ENCODE measurements at regions not wholly inside any gene's neighbourhood (a gene's known extent, or its start where the extent isn't known, plus 50 kb on each side); places are given as distances from the start of the nearest gene placed in this dataset.

DNA sequence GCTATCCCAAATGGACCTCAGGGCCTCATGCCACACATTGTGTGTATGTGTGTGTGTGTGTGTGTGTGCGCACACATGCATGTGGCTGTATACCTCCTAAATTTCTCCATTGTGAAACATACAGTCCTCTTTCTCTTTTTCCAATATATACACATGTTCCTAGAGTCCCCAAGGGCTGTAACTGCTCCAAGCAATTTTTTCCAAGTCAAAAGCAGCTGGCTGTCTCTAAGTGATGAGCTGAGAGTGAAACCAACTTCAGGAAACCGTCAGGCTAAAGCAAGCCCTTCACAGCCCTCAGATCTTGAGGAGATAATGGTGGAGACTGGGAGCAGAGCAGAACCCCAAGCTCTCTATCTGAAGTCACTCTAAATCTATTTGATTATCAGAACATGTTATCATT, 496.1 kb upstream of the DIPK2B start:
- no peak overlapping the region for H3K4me3 ChIP-seq (ENCODE audit: low read depth, low read length)
- DNase-seq (ENCODE audit: low read depth) = no peak
- no peaks in the 10 kb centered on the region for H3K27me3 ChIP-seq (ENCODE audit: control insufficient read depth, insufficient read depth, low read length)
- TF ChIP-seq, protein P1, sequence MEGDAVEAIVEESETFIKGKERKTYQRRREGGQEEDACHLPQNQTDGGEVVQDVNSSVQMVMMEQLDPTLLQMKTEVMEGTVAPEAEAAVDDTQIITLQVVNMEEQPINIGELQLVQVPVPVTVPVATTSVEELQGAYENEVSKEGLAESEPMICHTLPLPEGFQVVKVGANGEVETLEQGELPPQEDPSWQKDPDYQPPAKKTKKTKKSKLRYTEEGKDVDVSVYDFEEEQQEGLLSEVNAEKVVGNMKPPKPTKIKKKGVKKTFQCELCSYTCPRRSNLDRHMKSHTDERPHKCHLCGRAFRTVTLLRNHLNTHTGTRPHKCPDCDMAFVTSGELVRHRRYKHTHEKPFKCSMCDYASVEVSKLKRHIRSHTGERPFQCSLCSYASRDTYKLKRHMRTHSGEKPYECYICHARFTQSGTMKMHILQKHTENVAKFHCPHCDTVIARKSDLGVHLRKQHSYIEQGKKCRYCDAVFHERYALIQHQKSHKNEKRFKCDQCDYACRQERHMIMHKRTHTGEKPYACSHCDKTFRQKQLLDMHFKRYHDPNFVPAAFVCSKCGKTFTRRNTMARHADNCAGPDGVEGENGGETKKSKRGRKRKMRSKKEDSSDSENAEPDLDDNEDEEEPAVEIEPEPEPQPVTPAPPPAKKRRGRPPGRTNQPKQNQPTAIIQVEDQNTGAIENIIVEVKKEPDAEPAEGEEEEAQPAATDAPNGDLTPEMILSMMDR (IDR thresholded peaks at IDR 0.05; ENCODE audit: insufficient read depth, low read length, poor library complexity, severe bottlenecking) = no peak
- no peaks in the 10 kb centered on the region for H3K36me3 ChIP-seq (ENCODE audit: control insufficient read depth, insufficient read depth, low read length)

DNA sequence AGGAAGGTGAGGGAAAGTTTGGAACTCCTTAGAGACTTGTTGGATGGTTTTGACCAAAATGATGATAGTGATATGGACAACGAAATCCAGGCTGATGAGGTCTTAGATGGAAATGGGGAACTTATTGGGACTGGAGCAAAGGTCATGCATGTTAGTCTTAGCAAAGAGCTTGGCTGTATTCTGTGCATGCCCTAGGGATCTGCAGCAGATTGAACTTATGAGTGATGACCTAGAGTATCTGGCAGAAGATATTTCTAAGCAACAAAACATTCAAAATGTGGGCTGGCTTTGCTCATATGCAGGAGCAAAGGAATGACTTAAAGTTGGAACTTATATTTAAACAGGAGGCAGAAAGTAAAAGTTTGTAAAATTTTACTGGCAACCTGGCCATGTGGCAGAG, 489.3 kb upstream of the DIPK2B start:
- TF ChIP-seq, protein P1 (IDR thresholded peaks at IDR 0.05; ENCODE audit: insufficient read depth, low read length, poor library complexity, severe bottlenecking) = no peak
- no peak for DNase-seq (ENCODE audit: low read depth)
- H3K27me3 ChIP-seq (ENCODE audit: control insufficient read depth, insufficient read depth, low read length) = no peaks in the 10 kb centered on the region
- H3K36me3 ChIP-seq (ENCODE audit: control insufficient read depth, insufficient read depth, low read length) = no peaks in the 10 kb centered on the region
- H3K4me3 ChIP-seq (ENCODE audit: low read depth, low read length) = no peak overlapping the region

DNA sequence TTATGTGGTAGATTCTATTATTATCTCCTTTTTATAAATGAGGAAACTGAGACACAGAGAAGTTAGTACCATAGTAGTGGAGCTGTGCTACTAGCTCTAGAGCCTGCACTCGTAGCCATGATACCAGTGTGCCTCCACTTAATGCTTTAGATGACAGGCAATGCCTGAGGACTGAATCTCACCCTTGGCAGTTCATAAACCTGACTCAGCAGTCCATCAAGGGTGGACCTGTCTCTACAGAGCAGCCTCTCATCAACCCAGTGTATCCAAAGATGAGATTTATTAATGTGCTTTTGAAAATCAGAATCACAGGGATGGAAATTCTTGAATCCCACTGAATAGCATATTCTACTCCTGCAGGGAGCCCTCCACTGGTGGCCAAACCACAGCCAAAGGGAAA, 483.2 kb upstream of the DIPK2B start:
- TF ChIP-seq, protein P1 (IDR thresholded peaks at IDR 0.05; ENCODE audit: insufficient read depth, low read length, poor library complexity, severe bottlenecking) = no peak
- DNase-seq (ENCODE audit: low read depth) = no peak
- Histone ChIP-seq H3K4me3 (ENCODE audit: low read depth, low read length) (no peak overlapping the region), H3K27me3 (ENCODE audit: control insufficient read depth, insufficient read depth, low read length) (no peaks in the 10 kb centered on the region), H3K36me3 (ENCODE audit: control insufficient read depth, insufficient read depth, low read length) (no peaks in the 10 kb centered on the region)

DNA sequence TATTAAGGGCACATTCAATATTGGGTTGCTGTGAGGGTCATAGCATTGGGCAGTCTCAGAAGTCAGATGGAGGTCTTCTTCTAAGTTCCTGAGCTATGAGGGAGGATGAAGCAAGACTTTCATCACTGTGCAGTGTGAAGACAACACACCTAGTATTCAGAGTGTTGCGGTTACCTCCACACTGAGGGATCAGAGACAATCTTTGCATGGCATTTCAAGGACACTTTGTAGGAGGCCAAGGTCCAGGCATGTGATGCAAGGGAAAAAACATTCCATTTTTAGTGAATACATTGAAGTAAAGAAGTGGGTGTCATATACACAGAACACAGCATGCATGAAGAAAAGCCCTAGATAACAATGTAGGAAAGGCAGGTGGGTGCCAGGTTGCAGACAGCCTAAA, 481.2 kb upstream of the DIPK2B start:
- H3K36me3 ChIP-seq (ENCODE audit: control insufficient read depth, insufficient read depth, low read length) = no peaks in the 10 kb centered on the region
- TF ChIP-seq, protein P1 (IDR thresholded peaks at IDR 0.05; ENCODE audit: insufficient read depth, low read length, poor library complexity, severe bottlenecking) = no peak
- no peak for DNase-seq (ENCODE audit: low read depth)
- no peaks in the 10 kb centered on the region for H3K27me3 ChIP-seq (ENCODE audit: control insufficient read depth, insufficient read depth, low read length)
- H3K4me3 ChIP-seq (ENCODE audit: low read depth, low read length) = no peak overlapping the region

DNA sequence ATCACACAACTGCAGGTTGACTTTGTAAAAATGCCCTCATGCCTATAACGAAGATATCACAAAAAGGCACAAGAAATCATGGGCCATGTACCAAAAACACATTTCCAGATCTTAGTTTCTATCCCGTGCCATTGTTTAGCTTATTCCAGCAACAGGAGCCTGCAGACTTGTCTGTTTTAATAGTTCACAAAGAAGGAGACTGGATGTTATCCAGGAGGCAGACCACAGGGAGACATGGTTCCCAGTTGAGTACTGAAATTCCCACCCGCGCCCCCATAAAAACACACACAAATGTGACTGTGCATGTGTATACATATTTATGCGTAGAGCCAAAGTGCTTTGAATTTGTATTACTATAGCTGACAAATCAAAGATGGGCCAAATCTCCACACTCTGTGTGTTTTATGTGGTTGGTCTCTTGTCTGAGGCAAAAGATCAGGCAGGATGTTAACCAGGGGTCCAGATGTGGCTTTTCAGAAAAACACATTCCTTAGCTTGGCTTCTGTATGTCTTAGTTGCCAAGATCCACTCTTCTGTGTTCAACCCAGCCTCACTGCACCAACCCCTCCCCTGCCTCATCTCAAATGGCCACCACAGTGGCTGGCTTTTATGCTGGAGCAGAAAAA, 469.2 kb upstream of the DIPK2B start:
- Histone ChIP-seq H3K36me3 (ENCODE audit: control insufficient read depth, insufficient read depth, low read length) (no peaks in the 10 kb centered on the region), H3K27me3 (ENCODE audit: control insufficient read depth, insufficient read depth, low read length) (no peaks in the 10 kb centered on the region), H3K4me3 (ENCODE audit: low read depth, low read length) (no peak overlapping the region)
- TF ChIP-seq, protein P1 (IDR thresholded peaks at IDR 0.05; ENCODE audit: insufficient read depth, low read length, poor library complexity, severe bottlenecking) = no peak
- DNase-seq (ENCODE audit: low read depth) = no peak

Measured in kidney epithelial cell (primary cell).